ENCODE measurements at regions not wholly inside any gene's neighbourhood (a gene's known extent, or its start where the extent isn't known, plus 50 kb on each side); places are given as distances from the start of the nearest gene placed in this dataset.

GRCh38 chr12:27906127-27906500 lies 66.4 kb downstream of the PTHLH start:
- TF ChIP-seq CTCF (IDR thresholded peaks at IDR 0.05) (no peak), POLR2A (IDR thresholded peaks at IDR 0.05) (no peak)
